OCI-LY7 (cell line): ENCODE measurements at regions not wholly inside any gene's neighbourhood (a gene's known extent, or its start where the extent isn't known, plus 50 kb on each side); places are given as distances from the start of the nearest gene placed in this dataset.

Experiments used
- CTCF ChIP-seq: fragments of 200-600 bp; sonication (generic); conservative IDR thresholded peaks from 2 replicates; pipeline ENCODE4 v1.5.1; 2014; ENCODE audit warnings: mild to moderate bottlenecking, antibody characterized with exemption, low read length, moderate library complexity, mixed read lengths
- EZH2phosphoT487 ChIP-seq: fragments of 200-600 bp; sonication (generic); IDR thresholded peaks from 2 replicates; pipeline ENCODE4 v1.6.1; 2018; ENCODE audit warnings: low read depth, borderline replicate concordance, mild to moderate bottlenecking, mixed run types, antibody characterized with exemption, low read length, moderate library complexity, mixed read lengths

DNA sequence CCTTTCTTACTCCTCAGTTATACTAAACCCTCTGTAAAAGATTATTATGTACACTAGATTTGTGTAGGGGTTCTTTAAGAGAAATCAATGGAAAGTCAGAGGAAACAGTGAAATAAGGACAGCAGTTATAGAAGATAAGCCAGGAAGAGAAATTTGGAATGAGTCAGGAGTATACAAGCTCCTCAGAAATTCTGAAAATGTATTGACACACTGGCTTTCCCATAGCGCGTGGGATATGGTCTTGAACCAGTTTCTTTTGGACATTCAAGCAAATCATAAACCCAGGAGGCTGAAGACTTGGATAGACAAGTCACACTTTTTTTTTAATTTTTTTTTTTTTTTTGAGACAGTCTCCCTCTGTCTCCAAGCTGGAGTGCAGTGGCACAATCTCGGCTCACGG is 316.1 kb upstream of the MMADHC start:
- TF ChIP-seq CTCF = no peak
- no peak for TF ChIP-seq EZH2phosphoT487
